GM12878 (cell line): ENCODE measurements at regions not wholly inside any gene's neighbourhood (a gene's known extent, or its start where the extent isn't known, plus 50 kb on each side); places are given as distances from the start of the nearest gene placed in this dataset.

Experiments used
- ATAC-seq: fragments of 200-7000 bp; cut with Tn5 transposase; 3 replicates; pipeline ENCODE4 v1.9.1; 2020; ENCODE audit warnings: mild to moderate bottlenecking, moderate library complexity
- BruUV-seq: library from RNA; stranded (reverse); fragments of 400-500 nt; replicated peaks from 2 replicates; lab custom pipeline; 2021; lab: Mats Ljungman, UMichigan
- CTCF ChIA-PET: fragments of 300-600 bp; sonication (Branson Sonifier 250); formaldehyde crosslinking; extraction: SDS; loops from one replicate; lab custom pipeline; 2021; ENCODE audit warnings: inconsistent platforms; lab: Yijun Ruan, JAX
- POLR2A ChIA-PET: fragments of 350-600 bp; formaldehyde crosslinking; extraction: SDS; loops from one replicate; lab custom pipeline; 2021; ENCODE audit warnings: inconsistent platforms; lab: Charles Lee
- RAD21 ChIA-PET: fragments of 300-600 bp; sonication (Branson Sonifier 250); formaldehyde crosslinking; loops from one replicate; lab custom pipeline; 2023; ENCODE audit warnings: antibody characterized with exemption; ENCODE audit not compliant: unreplicated experiment; lab: Charles Lee
- SMC1A ChIA-PET: fragments of 300-600 bp; sonication (Branson Sonifier 250); formaldehyde crosslinking; loops from one replicate; lab custom pipeline; 2023; ENCODE audit not compliant: unreplicated experiment, uncharacterized antibody; lab: Charles Lee
- DNase-seq: peaks from one replicate; pipeline ENCODE4 v3.0.0-alpha.2; 2011; ENCODE audit warnings: low read depth, low spot score
- FAIRE-seq: peaks from 3 replicates; lab custom pipeline; 2011; peaks lifted over from hg19 to GRCh38; lab: Jason Lieb, UNC
- H2AFZ ChIP-seq: 2 replicates; pipeline ENCODE4 v1.6.0; 2011; ENCODE audit warnings: low read depth, low read length, control low read depth; ENCODE audit not compliant: control insufficient read depth
- H3K27ac ChIP-seq: 2 replicates; pipeline ENCODE4 v1.5.1; 2011; ENCODE audit warnings: control low read depth; ENCODE audit not compliant: control insufficient read depth, insufficient read depth
- H3K27me3 ChIP-seq, 2 experiments: replicated peaks in 1 of 2; 2 replicates each; pipeline versions ENCODE4 v1.6.0 to v1.6.1; 2011; ENCODE audit warnings: low read length in 1 of 2; ENCODE audit not compliant: control insufficient read depth in 2 of 2, insufficient read depth in 2 of 2
- H3K36me3 ChIP-seq, 2 experiments: 2 replicates each; pipeline ENCODE4 v1.5.1; 2011; ENCODE audit warnings: low read length in 1 of 2; ENCODE audit not compliant: control insufficient read depth in 2 of 2, insufficient read depth in 2 of 2
- H3K4me1 ChIP-seq: 2 replicates; pipeline ENCODE4 v1.6.1; 2011; ENCODE audit warnings: mild to moderate bottlenecking, low read length, moderate library complexity, mixed read lengths; ENCODE audit not compliant: control insufficient read depth, insufficient read depth
- H3K4me2 ChIP-seq: 2 replicates; pipeline ENCODE4 v1.6.0; 2011; ENCODE audit warnings: control low read depth; ENCODE audit not compliant: control insufficient read depth, insufficient read depth
- H3K4me3 ChIP-seq: fragments of 200-600 bp; sonication (generic); 2 replicates; pipeline ENCODE4 v1.5.1; 2016
- H3K79me2 ChIP-seq: 2 replicates; pipeline ENCODE4 v1.6.0; 2011; ENCODE audit warnings: low read length; ENCODE audit not compliant: control insufficient read depth, insufficient read depth
- H3K9ac ChIP-seq: 2 replicates; pipeline ENCODE4 v1.8.0; 2011; ENCODE audit warnings: low read length, control low read depth, mixed read lengths; ENCODE audit not compliant: control insufficient read depth, insufficient read depth
- H3K9me3 ChIP-seq: replicated peaks from 3 replicates; pipeline ENCODE4 v1.5.1; 2011; ENCODE audit warnings: mild to moderate bottlenecking, low read length; ENCODE audit not compliant: control insufficient read depth, insufficient read depth
- H4K20me1 ChIP-seq: 2 replicates; pipeline ENCODE4 v1.6.0; 2011; ENCODE audit not compliant: control insufficient read depth, insufficient read depth
- EP300 ChIP-seq, 2 experiments: fragments of 150-350 bp in 1 of 2; IDR thresholded peaks; 2 replicates each; pipeline ENCODE4 v1.6.1; 2011 to 2012; ENCODE audit warnings: low read depth in 2 of 2, low read length in 2 of 2, borderline replicate concordance in 1 of 2, improper control_type of control experiment in 1 of 2, inconsistent platforms in 1 of 2; ENCODE audit not compliant: control insufficient read depth in 1 of 2
- IKZF1 ChIP-seq: fragments of 450-650 bp; conservative IDR thresholded peaks from 2 replicates; pipeline ENCODE4 v1.6.1; 2017; ENCODE audit warnings: antibody characterized with exemption, mild to moderate bottlenecking
- MTA3 ChIP-seq: IDR thresholded peaks from 2 replicates; pipeline ENCODE4 v1.6.1; 2012; ENCODE audit warnings: low read length, inconsistent platforms, borderline replicate concordance
- PAX5 ChIP-seq: IDR thresholded peaks from 2 replicates; pipeline ENCODE4 v1.6.1; 2011; ENCODE audit warnings: low read depth, low read length, borderline replicate concordance
- SMC3 ChIP-seq: IDR thresholded peaks from 2 replicates; pipeline ENCODE4 v1.6.1; 2011; ENCODE audit warnings: low read length, improper control_type of control experiment, borderline replicate concordance
- SPI1 ChIP-seq: IDR thresholded peaks from 2 replicates; pipeline ENCODE4 v1.6.1; 2011; ENCODE audit warnings: low read depth, mild to moderate bottlenecking, low read length, moderate library complexity, borderline replicate concordance; ENCODE audit not compliant: insufficient read depth
- ZNF217 ChIP-seq: fragments of 450-650 bp; IDR thresholded peaks from 2 replicates; pipeline ENCODE4 v1.6.1; 2017; ENCODE audit warnings: antibody characterized with exemption, mild to moderate bottlenecking
- ZNF24 ChIP-seq: fragments of 450-650 bp; IDR thresholded peaks from 2 replicates; pipeline ENCODE4 v1.6.1; 2017; ENCODE audit warnings: antibody characterized with exemption, mild to moderate bottlenecking
- WGBS: methylation state at CpG from one replicate; pipeline ENCODE4 v1.1.6; 2016; ENCODE audit warnings: low lambda C conversion rate; ENCODE audit not compliant: insufficient replicate concordance, insufficient coverage; ENCODE audit errors: missing lambda C conversion rate; 5-methylcytosine and 5-hydroxymethylcytosine counted together
- in situ Hi-C: fragments of 300-500 bp; cut with MboI; formaldehyde crosslinking; loops from 9 replicates; pipeline ENCODE4 v1.14.3; 2018; ENCODE audit warnings: mixed read lengths
- intact Hi-C: fragments of 100-400 bp; cut with micrococcal nuclease; formaldehyde crosslinking; loops from one replicate; pipeline ENCODE4 v1.14.2; 2022; ENCODE audit not compliant: unreplicated experiment
- TF ChIP-seq, protein P1 (sequence below): fragments of 450-650 bp; IDR thresholded peaks from 2 replicates; pipeline ENCODE4 v1.6.1; 2014; ENCODE audit warnings: mild to moderate bottlenecking
- TF ChIP-seq, protein P2 (sequence below): fragments of 450-650 bp; IDR thresholded peaks from 2 replicates; pipeline ENCODE4 v1.6.1; 2016; ENCODE audit warnings: mild to moderate bottlenecking, moderate library complexity, borderline replicate concordance
- TF ChIP-seq, protein P3 (sequence below): IDR thresholded peaks from 2 replicates; pipeline ENCODE4 v1.6.1; 2011; ENCODE audit warnings: low read depth, mild to moderate bottlenecking, low read length, moderate library complexity, borderline replicate concordance; ENCODE audit errors: extremely low read depth
- TF ChIP-seq, protein P4 (sequence below): fragments of 450-650 bp; IDR thresholded peaks from 2 replicates; pipeline ENCODE4 v1.6.1; 2017; ENCODE audit warnings: borderline replicate concordance

DNA sequence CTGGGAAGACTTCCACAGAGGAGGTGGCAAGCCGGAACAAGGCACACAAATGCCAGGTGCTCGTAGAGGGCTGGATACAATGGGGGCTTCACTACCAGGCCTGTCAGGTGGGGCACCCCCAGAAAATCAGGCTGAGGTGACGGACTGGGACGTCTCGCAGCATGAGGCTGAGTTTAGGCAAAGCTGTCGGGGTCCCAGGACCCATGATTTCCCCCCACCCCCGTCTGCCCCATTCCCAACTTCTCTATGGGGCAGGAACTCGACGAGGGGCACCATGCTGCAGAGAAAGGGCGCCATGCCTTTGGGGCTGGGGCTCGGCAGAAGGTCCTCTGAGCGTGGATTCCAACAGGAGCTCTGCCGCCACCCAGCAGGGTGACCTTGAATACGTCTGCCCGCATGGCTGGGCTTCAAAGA lies 65.7 kb upstream of the HES1 start:
- ChIA-PET POLR2A (no interaction called here), SMC1A (interaction anchor here (0.9 to 1.9 kb wide), 4 partner anchors 11 to 58 kb away, joined by 3 to 6 read pairs (median 3); no protein-coding TSS in a partner anchor)
- BruUV-seq = no TSS peak

More for the DNA sequence above, 65.7 kb upstream of the HES1 start:
- FAIRE-seq (no peak), DNase-seq (no peak), ATAC-seq (no peak)
- H2AFZ ChIP-seq = peak overlapping the region; percentile 64
- TF ChIP-seq ZNF24 (no peak), MTA3 (no peak), SPI1 (no peak), PAX5 (no peak), ZNF217 (no peak), SMC3 (no peak), EP300 (IDR thresholded peaks at IDR 0.05; ENCODE audit: borderline replicate concordance in 1 of 2, control insufficient read depth in 1 of 2, low read depth in 2 of 2, low read length in 2 of 2) (no peak), IKZF1 (no peak)
- TF ChIP-seq, protein P1, sequence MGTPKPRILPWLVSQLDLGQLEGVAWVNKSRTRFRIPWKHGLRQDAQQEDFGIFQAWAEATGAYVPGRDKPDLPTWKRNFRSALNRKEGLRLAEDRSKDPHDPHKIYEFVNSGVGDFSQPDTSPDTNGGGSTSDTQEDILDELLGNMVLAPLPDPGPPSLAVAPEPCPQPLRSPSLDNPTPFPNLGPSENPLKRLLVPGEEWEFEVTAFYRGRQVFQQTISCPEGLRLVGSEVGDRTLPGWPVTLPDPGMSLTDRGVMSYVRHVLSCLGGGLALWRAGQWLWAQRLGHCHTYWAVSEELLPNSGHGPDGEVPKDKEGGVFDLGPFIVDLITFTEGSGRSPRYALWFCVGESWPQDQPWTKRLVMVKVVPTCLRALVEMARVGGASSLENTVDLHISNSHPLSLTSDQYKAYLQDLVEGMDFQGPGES = no peak
- TF ChIP-seq, protein P2, sequence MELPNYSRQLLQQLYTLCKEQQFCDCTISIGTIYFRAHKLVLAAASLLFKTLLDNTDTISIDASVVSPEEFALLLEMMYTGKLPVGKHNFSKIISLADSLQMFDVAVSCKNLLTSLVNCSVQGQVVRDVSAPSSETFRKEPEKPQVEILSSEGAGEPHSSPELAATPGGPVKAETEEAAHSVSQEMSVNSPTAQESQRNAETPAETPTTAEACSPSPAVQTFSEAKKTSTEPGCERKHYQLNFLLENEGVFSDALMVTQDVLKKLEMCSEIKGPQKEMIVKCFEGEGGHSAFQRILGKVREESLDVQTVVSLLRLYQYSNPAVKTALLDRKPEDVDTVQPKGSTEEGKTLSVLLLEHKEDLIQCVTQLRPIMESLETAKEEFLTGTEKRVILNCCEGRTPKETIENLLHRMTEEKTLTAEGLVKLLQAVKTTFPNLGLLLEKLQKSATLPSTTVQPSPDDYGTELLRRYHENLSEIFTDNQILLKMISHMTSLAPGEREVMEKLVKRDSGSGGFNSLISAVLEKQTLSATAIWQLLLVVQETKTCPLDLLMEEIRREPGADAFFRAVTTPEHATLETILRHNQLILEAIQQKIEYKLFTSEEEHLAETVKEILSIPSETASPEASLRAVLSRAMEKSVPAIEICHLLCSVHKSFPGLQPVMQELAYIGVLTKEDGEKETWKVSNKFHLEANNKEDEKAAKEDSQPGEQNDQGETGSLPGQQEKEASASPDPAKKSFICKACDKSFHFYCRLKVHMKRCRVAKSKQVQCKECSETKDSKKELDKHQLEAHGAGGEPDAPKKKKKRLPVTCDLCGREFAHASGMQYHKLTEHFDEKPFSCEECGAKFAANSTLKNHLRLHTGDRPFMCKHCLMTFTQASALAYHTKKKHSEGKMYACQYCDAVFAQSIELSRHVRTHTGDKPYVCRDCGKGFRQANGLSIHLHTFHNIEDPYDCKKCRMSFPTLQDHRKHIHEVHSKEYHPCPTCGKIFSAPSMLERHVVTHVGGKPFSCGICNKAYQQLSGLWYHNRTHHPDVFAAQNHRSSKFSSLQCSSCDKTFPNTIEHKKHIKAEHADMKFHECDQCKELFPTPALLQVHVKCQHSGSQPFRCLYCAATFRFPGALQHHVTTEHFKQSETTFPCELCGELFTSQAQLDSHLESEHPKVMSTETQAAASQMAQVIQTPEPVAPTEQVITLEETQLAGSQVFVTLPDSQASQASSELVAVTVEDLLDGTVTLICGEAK = no peak
- TF ChIP-seq, protein P3, sequence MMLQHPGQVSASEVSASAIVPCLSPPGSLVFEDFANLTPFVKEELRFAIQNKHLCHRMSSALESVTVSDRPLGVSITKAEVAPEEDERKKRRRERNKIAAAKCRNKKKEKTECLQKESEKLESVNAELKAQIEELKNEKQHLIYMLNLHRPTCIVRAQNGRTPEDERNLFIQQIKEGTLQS = no peak
- TF ChIP-seq, protein P4, sequence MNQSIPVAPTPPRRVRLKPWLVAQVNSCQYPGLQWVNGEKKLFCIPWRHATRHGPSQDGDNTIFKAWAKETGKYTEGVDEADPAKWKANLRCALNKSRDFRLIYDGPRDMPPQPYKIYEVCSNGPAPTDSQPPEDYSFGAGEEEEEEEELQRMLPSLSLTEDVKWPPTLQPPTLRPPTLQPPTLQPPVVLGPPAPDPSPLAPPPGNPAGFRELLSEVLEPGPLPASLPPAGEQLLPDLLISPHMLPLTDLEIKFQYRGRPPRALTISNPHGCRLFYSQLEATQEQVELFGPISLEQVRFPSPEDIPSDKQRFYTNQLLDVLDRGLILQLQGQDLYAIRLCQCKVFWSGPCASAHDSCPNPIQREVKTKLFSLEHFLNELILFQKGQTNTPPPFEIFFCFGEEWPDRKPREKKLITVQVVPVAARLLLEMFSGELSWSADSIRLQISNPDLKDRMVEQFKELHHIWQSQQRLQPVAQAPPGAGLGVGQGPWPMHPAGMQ = no peak
- no peaks in the 10 kb centered on the region for H3K36me3 ChIP-seq
- WGBS = 47% methylated on average over 15 of the region's 15 CpGs
- ChIA-PET RAD21 (interaction anchor here (1.0 to 1.1 kb wide), 2 partner anchors 31 to 61 kb away, joined by 3 read pairs; no protein-coding TSS in a partner anchor), CTCF (interaction anchor here (0.6 to 1.2 kb wide), 2 partner anchors 245 to 490 kb away, joined by 3 read pairs; no protein-coding TSS in a partner anchor)
- in situ Hi-C loops (no loop called here), intact Hi-C loops (loop anchor here (1.0 kb wide), 2 partner anchors 25 to 65 kb away; no protein-coding TSS in a partner anchor)
- H4K20me1 ChIP-seq = no peaks in the 10 kb centered on the region
- H3K27ac ChIP-seq = no peak overlapping the region
- peaks cover 0 to 2% of the 10 kb centered on the region in 2 experiments; a peak in 2 of 4 replicates for H3K27me3 ChIP-seq
- peaks cover 8% of the 10 kb centered on the region for H3K4me1 ChIP-seq
- H3K9me3 ChIP-seq = no peaks in the 10 kb centered on the region; the same call in 1 of the 3 replicates
- no peaks in the 10 kb centered on the region for H3K79me2 ChIP-seq
- peak overlapping the region; percentile 42; the same call in 1 of the 2 replicates for H3K4me3 ChIP-seq
- peak overlapping the region; percentile 87 for H3K4me2 ChIP-seq
- peak overlapping the region; percentile 8; the same call in 1 of the 2 replicates for H3K9ac ChIP-seq
